H54 (cell line): ENCODE measurements at regions not wholly inside any gene's neighbourhood (a gene's known extent, or its start where the extent isn't known, plus 50 kb on each side); places are given as distances from the start of the nearest gene placed in this dataset.
A peak's percentile ranks its signal among the peaks of the same experiment; 100 is the strongest.
"Not testable (repeated sequence)": the region's sequence is repeated elsewhere in the genome, so short reads cannot be mapped to it uniquely, and the experiment has no call there.

Experiments used
- DNase-seq: peaks from one replicate; pipeline ENCODE4 v3.0.0; 2011; ENCODE audit warnings: low spot score, mixed read lengths; ENCODE audit not compliant: insufficient read length
- FAIRE-seq: peaks from 3 replicates; lab custom pipeline; 2011; peaks lifted over from hg19 to GRCh38; lab: Jason Lieb, UNC
- POLR2A ChIP-seq: IDR thresholded peaks from 2 replicates; pipeline ENCODE4 v1.6.1; 2011; ENCODE audit warnings: low read depth, mild to moderate bottlenecking, low read length

- FAIRE-seq = peak; percentile 15
- DNase-seq = no peak
- TF ChIP-seq POLR2A = no peak
Measured at GRCh38 chr1:98314601-98315000, 346.9 kb upstream of the SNX7 start.

DNA sequence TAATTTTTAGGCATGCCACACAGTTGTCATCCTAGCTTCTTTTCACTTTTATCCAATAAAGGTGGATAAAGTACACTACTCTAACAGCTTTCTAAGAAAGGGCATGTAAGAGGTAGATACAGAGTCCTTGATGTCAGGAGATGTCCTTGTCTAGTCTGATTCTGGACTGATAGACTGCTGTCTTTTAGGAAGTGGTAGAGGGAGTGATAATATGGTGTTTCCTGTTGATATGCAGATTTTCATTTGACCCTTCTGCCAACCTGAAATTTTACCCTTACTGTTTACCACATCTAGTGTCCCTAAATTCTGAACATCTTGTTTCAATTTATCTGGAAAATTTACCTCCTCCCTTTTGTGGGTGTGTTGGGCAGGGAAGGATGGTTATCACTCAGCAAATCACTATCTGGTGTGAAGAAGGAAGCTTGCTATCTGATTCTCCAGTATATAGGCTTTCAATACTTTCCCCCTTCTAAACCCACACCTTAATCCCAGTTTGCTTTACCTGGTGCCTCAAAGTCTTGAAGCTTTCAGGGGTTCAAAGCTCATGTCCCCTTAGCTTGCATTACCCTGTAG lies 354.9 kb upstream of the SNX7 start:
- TF ChIP-seq POLR2A = no peak
- DNase-seq (no peak), FAIRE-seq (no peak)

DNA sequence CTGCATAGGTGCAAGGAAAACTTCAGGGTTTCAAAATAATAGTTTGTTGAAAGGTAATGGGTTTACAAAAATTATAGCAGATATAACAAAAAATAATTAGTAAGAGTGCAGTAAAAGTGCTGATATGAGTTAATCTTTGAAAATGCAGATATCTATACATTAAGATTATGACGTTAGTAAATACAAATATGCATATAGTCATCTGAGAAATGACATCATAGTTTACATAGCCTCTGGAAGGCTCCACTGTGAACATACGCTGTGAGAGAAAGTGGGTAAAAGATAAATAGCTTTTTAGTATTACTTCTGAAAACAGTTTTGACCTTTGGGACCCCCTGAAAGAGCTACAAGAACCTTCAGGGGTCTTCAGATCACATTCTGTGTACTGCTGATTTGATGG lies 356.2 kb upstream of the SNX7 start:
- DNase-seq (no peak), FAIRE-seq (no peak)
- no peak for TF ChIP-seq POLR2A

DNA sequence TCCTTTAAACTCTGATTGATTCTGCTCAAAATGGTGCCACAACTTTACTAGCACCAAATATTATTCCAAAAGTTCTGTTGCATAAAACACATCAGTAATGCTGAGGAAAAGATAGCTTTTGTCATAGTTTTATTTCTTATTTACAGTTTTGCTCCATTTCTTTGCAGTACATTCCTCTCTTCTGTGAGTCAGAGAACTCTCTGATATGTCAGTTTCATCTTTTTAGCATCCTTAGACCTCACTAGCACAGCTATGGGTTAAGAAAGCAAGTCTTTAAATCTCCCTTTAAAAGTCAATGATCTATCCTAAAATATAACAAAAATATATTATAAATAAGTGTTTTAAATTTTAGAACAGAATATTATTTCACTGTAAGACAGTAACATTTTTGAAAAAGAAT lies 356.6 kb upstream of the SNX7 start:
- DNase-seq (no peak), FAIRE-seq (no peak)
- TF ChIP-seq POLR2A = no peak

- no peak for DNase-seq
- FAIRE-seq = no peak
- no peak for TF ChIP-seq POLR2A
Measured at GRCh38 chr1:98299861-98300260, 361.7 kb upstream of the SNX7 start.

DNA sequence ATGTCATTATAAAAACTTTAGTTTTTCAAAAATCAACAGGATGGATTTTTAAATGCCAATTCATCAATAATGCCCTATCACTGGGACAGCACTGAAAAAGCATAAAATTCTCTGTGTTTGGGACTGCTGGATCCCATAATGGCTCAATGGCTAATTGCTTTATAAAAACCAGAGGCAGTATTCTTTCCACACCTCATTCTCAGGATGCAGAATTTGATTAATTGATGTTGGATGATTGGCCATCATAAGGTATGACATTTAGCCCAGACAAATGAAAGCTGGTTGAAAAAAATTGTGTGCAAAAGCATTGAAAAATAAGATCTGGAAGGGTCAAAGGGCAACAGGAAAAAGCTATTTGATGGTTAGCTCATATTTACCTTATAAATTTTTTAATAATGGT lies 362.2 kb upstream of the SNX7 start:
- no peak for TF ChIP-seq POLR2A
- no peak for DNase-seq
- no peak for FAIRE-seq

DNA sequence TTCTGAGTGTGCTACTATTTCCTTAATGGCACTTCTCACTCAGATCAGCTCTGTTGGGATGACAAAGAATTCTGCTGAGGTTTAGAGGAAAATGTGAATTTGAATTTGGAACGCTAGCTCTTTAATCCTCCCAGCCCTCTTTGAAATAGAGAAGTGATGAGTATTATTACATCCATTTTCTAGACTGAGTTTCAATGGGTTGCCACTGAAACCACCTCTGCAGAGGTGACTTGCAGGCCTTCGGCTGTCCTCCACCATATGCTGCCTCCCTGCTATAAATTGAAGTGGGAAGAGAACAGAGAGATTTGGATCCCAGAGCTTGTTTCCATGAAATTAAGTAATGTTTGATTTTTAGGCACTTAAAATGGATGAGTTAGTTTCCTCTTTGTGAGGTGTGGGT lies 363.2 kb upstream of the SNX7 start:
- no peak for TF ChIP-seq POLR2A
- FAIRE-seq (no peak), DNase-seq (no peak)

GRCh38 chr1:98296681-98297080 lies 364.8 kb upstream of the SNX7 start:
- FAIRE-seq (peak; percentile 57), DNase-seq (no peak)
- TF ChIP-seq POLR2A = no peak

- TF ChIP-seq POLR2A = no peak
- no peak for FAIRE-seq
- DNase-seq = no peak
Measured at GRCh38 chr1:98294127-98294526, 367.4 kb upstream of the SNX7 start.

DNA sequence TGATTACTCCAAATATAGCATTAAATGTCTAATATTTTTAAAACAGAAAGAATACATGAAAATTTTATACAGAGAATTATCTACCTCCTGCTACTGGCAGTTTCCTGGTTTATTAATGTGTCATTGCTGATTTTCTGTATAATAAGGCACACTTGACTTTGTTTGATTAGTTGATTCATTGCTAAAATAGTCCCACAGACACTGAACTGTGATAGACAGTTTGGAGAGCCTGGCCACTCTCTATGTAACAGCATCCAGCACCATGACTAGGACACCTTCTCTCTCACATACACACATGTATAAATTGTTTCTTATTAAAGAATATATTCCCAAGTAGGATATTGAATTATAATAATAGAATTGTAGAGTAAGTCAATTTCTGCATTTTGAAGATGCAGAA lies 368.5 kb upstream of the SNX7 start:
- no peak for FAIRE-seq
- TF ChIP-seq POLR2A = no peak
- DNase-seq = no peak

DNA sequence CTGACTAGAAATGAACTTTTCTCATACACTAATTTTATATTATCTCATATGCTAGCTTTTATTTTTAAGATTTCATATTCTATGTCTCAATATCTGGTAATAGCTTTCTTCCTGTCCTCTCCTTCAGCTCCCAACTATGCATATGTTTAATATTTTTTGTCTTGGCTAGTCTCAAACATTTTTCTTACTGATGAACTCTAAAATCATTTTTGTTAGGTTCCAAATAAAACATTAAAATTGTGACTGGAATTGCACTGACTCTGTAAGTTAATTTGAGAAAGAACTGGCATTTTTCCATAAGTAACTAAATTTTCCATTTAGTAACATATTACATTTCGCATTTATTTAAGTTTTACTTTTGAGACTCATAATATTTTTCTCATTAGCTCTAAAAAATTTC lies 368.5 kb upstream of the DPYD start:
- FAIRE-seq (no peak), DNase-seq (no peak)
- no peak for TF ChIP-seq POLR2A

GRCh38 chr1:98288494-98288893 lies 367.7 kb upstream of the DPYD start:
- FAIRE-seq = no peak
- no peak for DNase-seq
- no peak for TF ChIP-seq POLR2A

GRCh38 chr1:98287626-98288025 lies 366.8 kb upstream of the DPYD start:
- FAIRE-seq (no peak), DNase-seq (no peak)
- no peak for TF ChIP-seq POLR2A

DNA sequence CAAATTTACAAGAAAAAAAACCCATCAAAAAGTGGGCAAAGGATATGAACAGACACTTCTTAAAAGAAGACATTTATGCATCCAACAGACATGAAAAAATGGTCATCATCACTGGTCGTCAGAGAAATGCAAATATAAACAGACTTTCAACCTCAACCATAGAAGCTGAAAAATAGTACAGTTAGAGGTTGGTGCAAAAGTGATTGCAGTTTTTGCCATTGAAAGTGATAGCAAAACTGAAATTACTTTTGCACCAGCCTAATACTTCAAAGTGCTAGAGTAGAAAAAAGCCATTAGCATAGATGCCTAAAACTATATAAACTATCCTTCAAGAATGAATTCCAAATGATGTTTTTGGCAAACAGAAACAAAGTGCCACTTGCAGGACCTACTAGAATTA lies 365.8 kb upstream of the DPYD start:
- DNase-seq (no peak), FAIRE-seq (no peak)
- no peak for TF ChIP-seq POLR2A

DNA sequence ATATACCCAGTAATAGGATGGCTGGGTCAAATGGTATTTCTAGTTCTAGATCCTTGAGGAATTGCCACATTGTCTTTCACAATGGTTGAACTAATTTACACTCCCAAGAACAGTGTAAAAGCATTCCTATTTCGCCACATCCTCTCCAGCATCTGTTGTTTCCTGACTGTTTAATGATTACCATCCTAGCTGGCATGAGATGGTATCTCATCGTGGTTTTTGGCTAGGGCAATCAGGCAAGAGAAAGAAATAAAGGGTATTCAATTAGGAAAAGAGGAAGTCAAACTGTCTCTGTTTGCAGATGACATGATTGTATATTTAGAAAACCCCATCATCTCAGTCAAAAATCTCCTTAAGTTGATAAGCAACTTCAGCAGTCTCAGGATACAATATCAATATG lies 364.5 kb upstream of the DPYD start:
- DNase-seq, FAIRE-seq: not testable (repeated sequence)

- FAIRE-seq = no peak
Measured at GRCh38 chr1:98280049-98280448, 359.2 kb upstream of the DPYD start.

More at GRCh38 chr1:98280049-98280448, 359.2 kb upstream of the DPYD start:
- no peak for DNase-seq
- TF ChIP-seq POLR2A = no peak
